ENCODE measurements at regions not wholly inside any gene's neighbourhood (a gene's known extent, or its start where the extent isn't known, plus 50 kb on each side); places are given as distances from the start of the nearest gene placed in this dataset.

DNA sequence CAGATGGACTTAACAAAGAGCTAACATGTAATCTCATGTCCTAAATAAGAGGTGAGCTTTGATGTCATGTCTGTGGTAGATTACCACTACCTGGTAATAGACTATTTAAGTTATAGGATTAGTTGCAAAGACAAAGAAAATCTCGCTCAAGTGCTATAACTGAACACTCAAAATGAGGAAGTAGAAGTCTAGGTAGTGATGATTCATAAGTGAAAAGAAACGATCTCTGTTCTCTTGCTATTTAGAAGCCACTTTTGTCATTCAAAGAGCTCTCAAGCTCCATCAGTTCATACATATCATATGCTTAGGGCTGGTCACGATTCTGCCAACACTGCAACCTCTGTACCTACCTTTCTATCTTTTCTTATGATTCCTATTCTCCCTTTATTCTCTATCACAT lies 110.9 kb downstream of the EDEM1 start (continued):
- TF ChIP-seq MLLT10 (CRISPR knock-in tag; IDR thresholded peaks at IDR 0.05) = no peak

DNA sequence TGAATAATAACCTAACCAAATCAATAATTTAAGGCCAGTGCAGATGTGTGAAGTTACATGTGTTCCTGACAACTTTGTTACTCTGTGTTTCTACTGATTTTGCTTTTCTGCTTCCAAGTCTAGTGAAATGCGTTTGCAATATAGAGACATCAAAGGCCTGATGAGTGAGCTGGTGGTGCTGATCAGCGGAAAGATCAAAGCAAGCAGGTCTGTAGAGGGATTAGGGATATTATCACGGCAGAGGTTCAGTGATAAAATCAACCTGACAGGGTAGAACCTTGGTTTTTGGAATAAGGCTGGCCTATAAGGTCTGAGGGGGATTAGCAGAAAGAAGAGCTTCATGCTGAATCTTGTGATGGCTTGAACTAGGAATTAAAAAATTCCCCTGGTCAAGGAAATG lies 111.7 kb downstream of the EDEM1 start:
- no peaks in the 10 kb centered on the region for H4K20me1 ChIP-seq (ENCODE audit: insufficient read depth, low read length)
- FAIRE-seq (no peak), ATAC-seq (no peak), DNase-seq (ENCODE audit: low spot score) (no peak)
- 0 out of 5 replicates have a peak, but pooled peaks cover 0 to 3% of the 10 kb centered on the region in 2 experiments for H3K27me3 ChIP-seq (ENCODE audit: control insufficient read depth in 1 of 2, insufficient read depth in 2 of 2, low read length in 2 of 2)
- ChIA-PET POLR2A (no interaction called here), CTCF (ENCODE audit: low intra/inter-chr PET ratio, low total read pairs) (interaction anchor here (0.7 kb wide), 1 partner anchor 1500 kb away, joined by 4 read pairs; no protein-coding TSS in a partner anchor)
- in situ Hi-C loops (cut with HindIII; ENCODE audit: extremely low pct_ligation_motif_present, low pct_unique_long_range_greater_than_20kb) = no loop called here
- no peak overlapping the region for H3K4me3 ChIP-seq (replicated peaks in 1 of 3; ENCODE audit: insufficient read depth in 1 of 3, low read depth in 2 of 3, low read length in 3 of 3)
- H3K4me1 ChIP-seq (ENCODE audit: insufficient read depth, low read length) = no peaks in the 10 kb centered on the region
- no peak overlapping the region for H2AFZ ChIP-seq (ENCODE audit: low read length)
- no peak overlapping the region for H3K9ac ChIP-seq (ENCODE audit: insufficient read depth, low read depth, low read length)
- no peaks in the 10 kb centered on the region for H3K9me3 ChIP-seq (ENCODE audit: low read length)
- TF ChIP-seq, protein P1, sequence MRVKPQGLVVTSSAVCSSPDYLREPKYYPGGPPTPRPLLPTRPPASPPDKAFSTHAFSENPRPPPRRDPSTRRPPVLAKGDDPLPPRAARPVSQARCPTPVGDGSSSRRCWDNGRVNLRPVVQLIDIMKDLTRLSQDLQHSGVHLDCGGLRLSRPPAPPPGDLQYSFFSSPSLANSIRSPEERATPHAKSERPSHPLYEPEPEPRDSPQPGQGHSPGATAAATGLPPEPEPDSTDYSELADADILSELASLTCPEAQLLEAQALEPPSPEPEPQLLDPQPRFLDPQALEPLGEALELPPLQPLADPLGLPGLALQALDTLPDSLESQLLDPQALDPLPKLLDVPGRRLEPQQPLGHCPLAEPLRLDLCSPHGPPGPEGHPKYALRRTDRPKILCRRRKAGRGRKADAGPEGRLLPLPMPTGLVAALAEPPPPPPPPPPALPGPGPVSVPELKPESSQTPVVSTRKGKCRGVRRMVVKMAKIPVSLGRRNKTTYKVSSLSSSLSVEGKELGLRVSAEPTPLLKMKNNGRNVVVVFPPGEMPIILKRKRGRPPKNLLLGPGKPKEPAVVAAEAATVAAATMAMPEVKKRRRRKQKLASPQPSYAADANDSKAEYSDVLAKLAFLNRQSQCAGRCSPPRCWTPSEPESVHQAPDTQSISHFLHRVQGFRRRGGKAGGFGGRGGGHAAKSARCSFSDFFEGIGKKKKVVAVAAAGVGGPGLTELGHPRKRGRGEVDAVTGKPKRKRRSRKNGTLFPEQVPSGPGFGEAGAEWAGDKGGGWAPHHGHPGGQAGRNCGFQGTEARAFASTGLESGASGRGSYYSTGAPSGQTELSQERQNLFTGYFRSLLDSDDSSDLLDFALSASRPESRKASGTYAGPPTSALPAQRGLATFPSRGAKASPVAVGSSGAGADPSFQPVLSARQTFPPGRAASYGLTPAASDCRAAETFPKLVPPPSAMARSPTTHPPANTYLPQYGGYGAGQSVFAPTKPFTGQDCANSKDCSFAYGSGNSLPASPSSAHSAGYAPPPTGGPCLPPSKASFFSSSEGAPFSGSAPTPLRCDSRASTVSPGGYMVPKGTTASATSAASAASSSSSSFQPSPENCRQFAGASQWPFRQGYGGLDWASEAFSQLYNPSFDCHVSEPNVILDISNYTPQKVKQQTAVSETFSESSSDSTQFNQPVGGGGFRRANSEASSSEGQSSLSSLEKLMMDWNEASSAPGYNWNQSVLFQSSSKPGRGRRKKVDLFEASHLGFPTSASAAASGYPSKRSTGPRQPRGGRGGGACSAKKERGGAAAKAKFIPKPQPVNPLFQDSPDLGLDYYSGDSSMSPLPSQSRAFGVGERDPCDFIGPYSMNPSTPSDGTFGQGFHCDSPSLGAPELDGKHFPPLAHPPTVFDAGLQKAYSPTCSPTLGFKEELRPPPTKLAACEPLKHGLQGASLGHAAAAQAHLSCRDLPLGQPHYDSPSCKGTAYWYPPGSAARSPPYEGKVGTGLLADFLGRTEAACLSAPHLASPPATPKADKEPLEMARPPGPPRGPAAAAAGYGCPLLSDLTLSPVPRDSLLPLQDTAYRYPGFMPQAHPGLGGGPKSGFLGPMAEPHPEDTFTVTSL (CRISPR knock-in tag; IDR thresholded peaks at IDR 0.05; ENCODE audit: borderline replicate concordance) = no peak
- TF ChIP-seq ZNF431 (CRISPR knock-in tag; IDR thresholded peaks at IDR 0.05; ENCODE audit: borderline replicate concordance, low read depth) = no peak
- no peak for TF ChIP-seq ZNF138 (CRISPR knock-in tag; IDR thresholded peaks at IDR 0.05; ENCODE audit: low read depth)
- TF ChIP-seq ZNF850 (CRISPR knock-in tag; conservative IDR thresholded peaks at IDR 0.05) = no peak
- no peak for TF ChIP-seq MED1 (CRISPR knock-in tag; IDR thresholded peaks at IDR 0.05)
- no peak for TF ChIP-seq SIN3A (IDR thresholded peaks at IDR 0.05; ENCODE audit: borderline replicate concordance, low read depth, low read length)
- TF ChIP-seq ZSCAN20 (CRISPR knock-in tag; IDR thresholded peaks at IDR 0.05; ENCODE audit: borderline replicate concordance) = no peak
- no peak for TF ChIP-seq CENPX (CRISPR knock-in tag; IDR thresholded peaks at IDR 0.05)
- TF ChIP-seq, protein P2, sequence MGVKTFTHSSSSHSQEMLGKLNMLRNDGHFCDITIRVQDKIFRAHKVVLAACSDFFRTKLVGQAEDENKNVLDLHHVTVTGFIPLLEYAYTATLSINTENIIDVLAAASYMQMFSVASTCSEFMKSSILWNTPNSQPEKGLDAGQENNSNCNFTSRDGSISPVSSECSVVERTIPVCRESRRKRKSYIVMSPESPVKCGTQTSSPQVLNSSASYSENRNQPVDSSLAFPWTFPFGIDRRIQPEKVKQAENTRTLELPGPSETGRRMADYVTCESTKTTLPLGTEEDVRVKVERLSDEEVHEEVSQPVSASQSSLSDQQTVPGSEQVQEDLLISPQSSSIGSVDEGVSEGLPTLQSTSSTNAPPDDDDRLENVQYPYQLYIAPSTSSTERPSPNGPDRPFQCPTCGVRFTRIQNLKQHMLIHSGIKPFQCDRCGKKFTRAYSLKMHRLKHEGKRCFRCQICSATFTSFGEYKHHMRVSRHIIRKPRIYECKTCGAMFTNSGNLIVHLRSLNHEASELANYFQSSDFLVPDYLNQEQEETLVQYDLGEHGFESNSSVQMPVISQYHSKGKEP (CRISPR knock-in tag; IDR thresholded peaks at IDR 0.05) = no peak
- TF ChIP-seq, protein P3, sequence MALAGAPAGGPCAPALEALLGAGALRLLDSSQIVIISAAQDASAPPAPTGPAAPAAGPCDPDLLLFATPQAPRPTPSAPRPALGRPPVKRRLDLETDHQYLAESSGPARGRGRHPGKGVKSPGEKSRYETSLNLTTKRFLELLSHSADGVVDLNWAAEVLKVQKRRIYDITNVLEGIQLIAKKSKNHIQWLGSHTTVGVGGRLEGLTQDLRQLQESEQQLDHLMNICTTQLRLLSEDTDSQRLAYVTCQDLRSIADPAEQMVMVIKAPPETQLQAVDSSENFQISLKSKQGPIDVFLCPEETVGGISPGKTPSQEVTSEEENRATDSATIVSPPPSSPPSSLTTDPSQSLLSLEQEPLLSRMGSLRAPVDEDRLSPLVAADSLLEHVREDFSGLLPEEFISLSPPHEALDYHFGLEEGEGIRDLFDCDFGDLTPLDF (CRISPR knock-in tag; IDR thresholded peaks at IDR 0.05) = no peak
- TF ChIP-seq ARNT2 (CRISPR knock-in tag; IDR thresholded peaks at IDR 0.05; ENCODE audit: low read depth) = no peak
- H3K27ac ChIP-seq (ENCODE audit: extremely low read length, insufficient read depth, low read length) = no peak overlapping the region
- 0% methylated on average over 3 of the region's 3 CpGs for whole genome bisulfite sequencing (ENCODE audit: low lambda C conversion rate)
- H3K79me2 ChIP-seq (ENCODE audit: insufficient read depth, low read length) = no peaks in the 10 kb centered on the region
- no TSS peak for BruUV-seq (replicated peaks)
- H3K36me3 ChIP-seq (replicated peaks in 1 of 2; ENCODE audit: control insufficient read depth in 1 of 2, insufficient read depth in 2 of 2, low read length in 2 of 2) = no peaks in the 10 kb centered on the region
- no peak overlapping the region for H3K4me2 ChIP-seq (ENCODE audit: low read depth, low read length)
- intact Hi-C loops (cut with micrococcal nuclease; ENCODE audit: unreplicated experiment) = no loop called here
